Adrenal gland (tissue), 5 donors: ENCODE measurements at regions not wholly inside any gene's neighbourhood (a gene's known extent, or its start where the extent isn't known, plus 50 kb on each side); places are given as distances from the start of the nearest gene placed in this dataset.
"Not testable (repeated sequence)": the region's sequence is repeated elsewhere in the genome, so short reads cannot be mapped to it uniquely, and the experiment has no call there.

Experiments used
- CTCF ChIP-seq, 6 experiments: fragments of 450-650 bp in 4 of 6; fragments of 200-600 bp in 2 of 6; sonication (generic) in 1 of 6; IDR thresholded peaks; 1 replicate in 5 of 6; 2 replicates in 1 of 6; pipeline versions ENCODE4 v1.5.1 to v1.8.0; 2016 to 2021; ENCODE audit warnings: antibody characterized with exemption in 6 of 6, mild to moderate bottlenecking in 2 of 6, moderate library complexity in 1 of 6
- POLR2A ChIP-seq, 2 donors: fragments of 450-650 bp; IDR thresholded peaks; one replicate each; pipeline ENCODE4 v1.6.1; 2017; ENCODE audit warnings: antibody characterized with exemption in 2 of 2, mild to moderate bottlenecking in 2 of 2, moderate library complexity in 1 of 2
- donor health status: DM: no; HTN: no; CAD: no.

- not testable (repeated sequence) for TF ChIP-seq POLR2A, CTCF (IDR thresholded peaks at IDR 0.05)
Measured at GRCh38 chr2:94694236-94694635, 177.0 kb upstream of the TEKT4 start.
